Stomach (tissue), 8 donors: ENCODE measurements at regions not wholly inside any gene's neighbourhood (a gene's known extent, or its start where the extent isn't known, plus 50 kb on each side); places are given as distances from the start of the nearest gene placed in this dataset.

ENCODE experiments used
- DNase-seq, 2 donors: peaks; one replicate each; pipeline versions ENCODE4 v3.0.0 to v3.0.0-alpha.2; 2013 to 2019
- H3K27ac ChIP-seq, 5 donors: fragments of 200-600 bp in 4 of 5; sonication (generic) in 4 of 5; one replicate each; pipeline ENCODE4 v1.5.1; 2013 to 2019; ENCODE audit warnings: mild to moderate bottlenecking in 1 of 5, moderate library complexity in 1 of 5
- H3K27me3 ChIP-seq, 3 donors: fragments of 200-600 bp; sonication (generic); one replicate each; pipeline ENCODE4 v1.5.1; 2017 to 2019; ENCODE audit warnings: mixed run types in 1 of 3
- H3K36me3 ChIP-seq, 4 donors: fragments of 200-600 bp; sonication (generic); 1 replicate in 3 of 4; 2 replicates in 1 of 4; pipeline ENCODE4 v1.5.1; 2016 to 2019
- H3K4me1 ChIP-seq, 4 donors: fragments of 200-600 bp; sonication (generic); one replicate each; pipeline ENCODE4 v1.5.1; 2016 to 2019
- H3K4me3 ChIP-seq, 4 donors: fragments of 200-600 bp; sonication (generic) in 3 of 4; one replicate each; pipeline ENCODE4 v1.5.1; 2016 to 2019; ENCODE audit warnings: mild to moderate bottlenecking in 1 of 4
- H3K9me3 ChIP-seq, 4 donors: fragments of 200-600 bp; sonication (generic); one replicate each; pipeline ENCODE4 v1.5.1; 2016 to 2019
- EP300 ChIP-seq: sonication (generic); formaldehyde crosslinking; IDR thresholded peaks from one replicate; pipeline ENCODE4 v1.6.1; 2017; ENCODE audit warnings: antibody characterized with exemption
- POLR2A ChIP-seq, 4 donors: fragments of 450-650 bp; IDR thresholded peaks; one replicate each; pipeline ENCODE4 v1.6.1; 2016; ENCODE audit warnings: antibody characterized with exemption in 4 of 4, control low read depth in 2 of 4, mild to moderate bottlenecking in 1 of 4, moderate library complexity in 1 of 4
- POLR2AphosphoS5 ChIP-seq, 3 donors: sonication (generic); formaldehyde crosslinking; IDR thresholded peaks; one replicate each; pipeline ENCODE4 v1.6.1; 2016; ENCODE audit warnings: antibody characterized with exemption in 3 of 3
- WGBS, 5 donors: extraction: QIAGEN DNeasy Blood & Tissue Kit in 3 of 5; methylation state at CpG; one replicate each; pipeline versions ENCODE4 v1.1.5 to v1.1.7; 2013 to 2018; 5-methylcytosine and 5-hydroxymethylcytosine counted together
- intact Hi-C: fragments of 100-400 bp; cut with DNase I; formaldehyde crosslinking; loops from one replicate; pipeline ENCODE4 v1.15.1; 2023; ENCODE audit warnings: low total_unique reads
- TF ChIP-seq, protein P1 (sequence below), 7 experiments: fragments of 450-650 bp in 4 of 7; fragments of 200-600 bp in 3 of 7; sonication (generic) in 3 of 7; IDR thresholded peaks; one replicate each; pipeline ENCODE4 v1.5.1; 2016 to 2019; ENCODE audit warnings: antibody characterized with exemption in 7 of 7, control low read depth in 2 of 7, mild to moderate bottlenecking in 1 of 7
- donor health status: healthy with polysubstance abuse.
- donor health status: Bipolar disorder and iron deficiency.
- donor health status: healthy.

DNA sequence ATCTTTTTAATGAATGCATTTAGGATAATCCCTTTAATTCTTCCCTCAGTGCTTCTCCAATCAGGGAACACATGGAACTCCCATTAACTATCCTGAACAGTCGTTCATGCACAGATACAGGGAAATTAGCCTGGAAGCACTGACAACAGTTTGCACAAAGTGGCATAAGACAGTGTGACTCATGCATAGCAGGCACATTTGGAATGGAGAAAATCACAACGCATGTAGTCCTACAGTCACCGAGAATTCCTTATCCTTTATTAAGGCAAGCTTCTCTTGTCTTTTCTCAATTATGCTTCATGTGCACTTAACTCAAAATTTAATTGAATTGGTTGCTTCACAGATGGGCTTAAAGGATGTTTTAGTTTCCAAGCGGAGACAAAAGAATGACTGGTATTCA is 155.0 kb upstream of the CRBN start:
- H3K27ac ChIP-seq = no peak overlapping the region
- H3K4me3 ChIP-seq = no peak overlapping the region
- intact Hi-C loops = no loop called here
- DNase-seq = no peak
- H3K4me1 ChIP-seq = no peaks in the 10 kb centered on the region
- TF ChIP-seq POLR2AphosphoS5 (IDR thresholded peaks at IDR 0.05) (no peak), POLR2A (IDR thresholded peaks at IDR 0.05) (no peak), EP300 (no peak)
- TF ChIP-seq, protein P1, sequence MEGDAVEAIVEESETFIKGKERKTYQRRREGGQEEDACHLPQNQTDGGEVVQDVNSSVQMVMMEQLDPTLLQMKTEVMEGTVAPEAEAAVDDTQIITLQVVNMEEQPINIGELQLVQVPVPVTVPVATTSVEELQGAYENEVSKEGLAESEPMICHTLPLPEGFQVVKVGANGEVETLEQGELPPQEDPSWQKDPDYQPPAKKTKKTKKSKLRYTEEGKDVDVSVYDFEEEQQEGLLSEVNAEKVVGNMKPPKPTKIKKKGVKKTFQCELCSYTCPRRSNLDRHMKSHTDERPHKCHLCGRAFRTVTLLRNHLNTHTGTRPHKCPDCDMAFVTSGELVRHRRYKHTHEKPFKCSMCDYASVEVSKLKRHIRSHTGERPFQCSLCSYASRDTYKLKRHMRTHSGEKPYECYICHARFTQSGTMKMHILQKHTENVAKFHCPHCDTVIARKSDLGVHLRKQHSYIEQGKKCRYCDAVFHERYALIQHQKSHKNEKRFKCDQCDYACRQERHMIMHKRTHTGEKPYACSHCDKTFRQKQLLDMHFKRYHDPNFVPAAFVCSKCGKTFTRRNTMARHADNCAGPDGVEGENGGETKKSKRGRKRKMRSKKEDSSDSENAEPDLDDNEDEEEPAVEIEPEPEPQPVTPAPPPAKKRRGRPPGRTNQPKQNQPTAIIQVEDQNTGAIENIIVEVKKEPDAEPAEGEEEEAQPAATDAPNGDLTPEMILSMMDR (IDR thresholded peaks at IDR 0.05) = no peak
- no peaks in the 10 kb centered on the region for H3K36me3 ChIP-seq
- 68 to 83% (median 76%) methylated on average over 4 of the region's 4 CpGs for WGBS, 5 donors
- H3K9me3 ChIP-seq = no peaks in the 10 kb centered on the region
- H3K27me3 ChIP-seq = no peaks in the 10 kb centered on the region

DNA sequence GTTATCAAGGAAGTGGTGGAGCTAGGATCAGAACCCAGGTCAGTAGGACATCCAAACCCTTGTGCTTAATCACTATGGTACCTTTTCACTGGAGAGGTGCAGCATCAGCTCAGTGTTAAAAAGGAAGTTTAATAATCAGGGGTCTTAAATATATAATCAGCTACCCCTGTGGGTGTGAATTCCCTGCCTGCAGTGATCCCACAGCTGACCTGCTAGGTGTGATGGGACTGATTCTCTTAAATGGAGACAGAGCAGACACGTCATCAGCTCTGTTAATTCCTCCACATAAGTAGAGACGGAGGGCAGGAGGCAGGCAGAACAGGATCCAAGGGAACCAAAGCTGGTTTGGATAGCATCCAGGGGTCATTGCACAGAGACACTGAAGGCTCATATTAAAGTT is 154.1 kb upstream of the CRBN start:
- Histone ChIP-seq H3K36me3 (no peaks in the 10 kb centered on the region), H3K27me3 (no peaks in the 10 kb centered on the region), H3K4me3 (no peak overlapping the region), H3K4me1 (no peaks in the 10 kb centered on the region), H3K27ac (no peak overlapping the region), H3K9me3 (no peaks in the 10 kb centered on the region)
- 72 to 80% (median 78%) methylated on average over 2 of the region's 2 CpGs for WGBS, 5 donors
- TF ChIP-seq, protein P1 (IDR thresholded peaks at IDR 0.05) = no peak
- TF ChIP-seq POLR2AphosphoS5 (IDR thresholded peaks at IDR 0.05) (no peak), EP300 (no peak), POLR2A (IDR thresholded peaks at IDR 0.05) (no peak)
- DNase-seq = no peak
- intact Hi-C loops = no loop called here

DNA sequence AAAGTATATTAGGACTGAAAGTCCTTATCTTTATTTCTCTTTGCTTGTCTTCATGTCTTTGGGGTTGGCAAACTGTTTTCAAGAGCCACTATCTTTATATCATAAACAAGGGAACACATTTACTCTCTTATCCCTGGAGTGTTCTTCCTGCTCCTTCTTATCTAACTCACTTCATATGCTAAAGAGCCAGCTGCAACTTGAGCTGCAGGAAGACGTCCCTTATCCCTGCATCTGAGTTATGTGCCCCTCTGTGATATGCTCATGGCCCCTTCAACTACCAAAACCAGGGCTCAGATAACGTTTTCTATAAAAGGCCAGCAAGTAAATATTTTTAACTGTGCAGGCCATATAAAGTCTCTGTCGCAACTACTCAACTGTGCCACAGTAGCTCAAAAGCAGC is 137.0 kb upstream of the CRBN start:
- TF ChIP-seq POLR2AphosphoS5 (IDR thresholded peaks at IDR 0.05) (no peak), EP300 (no peak), POLR2A (IDR thresholded peaks at IDR 0.05) (no peak)
- TF ChIP-seq, protein P1 (IDR thresholded peaks at IDR 0.05) = no peak
- intact Hi-C loops = no loop called here
- WGBS, 5 donors = 32 to 42% (median 35%) methylated on average over 3 of the region's 3 CpGs

DNA sequence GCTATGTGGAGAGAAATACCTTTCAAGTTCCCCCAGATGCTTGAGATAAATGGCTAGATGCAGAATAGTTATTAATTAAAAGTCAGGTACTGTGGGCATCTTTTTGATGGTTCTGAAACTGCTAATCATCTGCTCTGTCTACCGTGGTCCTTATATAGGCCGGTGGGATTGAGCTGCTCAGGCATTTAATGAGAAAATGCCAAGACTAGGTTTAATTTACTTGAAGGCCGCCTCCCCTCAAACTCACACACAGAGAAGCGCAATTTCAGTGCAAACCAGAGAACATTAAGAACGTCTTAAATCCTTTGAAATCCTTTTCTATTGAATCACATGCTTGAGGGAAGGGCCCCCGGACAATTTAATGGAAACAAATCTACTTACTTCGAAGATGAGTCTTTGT is 136.4 kb upstream of the CRBN start:
- TF ChIP-seq POLR2A (IDR thresholded peaks at IDR 0.05) (no peak), EP300 (no peak)
- intact Hi-C loops = no loop called here
- DNase-seq = no peak
- Histone ChIP-seq H3K36me3 (no peaks in the 10 kb centered on the region), H3K27ac (no peak overlapping the region), H3K4me3 (no peak overlapping the region), H3K4me1 (no peaks in the 10 kb centered on the region), H3K9me3 (peaks cover 0 to 15% (median 4%) of the 10 kb centered on the region in 4 donors), H3K27me3 (no peaks in the 10 kb centered on the region)
- 76 to 87% (median 83%) methylated on average over 7 of the region's 7 CpGs for WGBS, 5 donors

More for the DNA sequence above, 137.0 kb upstream of the CRBN start:
- H3K9me3 ChIP-seq = peaks cover 0 to 15% (median 4%) of the 10 kb centered on the region in 4 donors
- H3K4me3 ChIP-seq = no peak overlapping the region
- no peak for DNase-seq
- H3K4me1 ChIP-seq = no peaks in the 10 kb centered on the region
- H3K27me3 ChIP-seq = no peaks in the 10 kb centered on the region
- H3K36me3 ChIP-seq = no peaks in the 10 kb centered on the region
- no peak overlapping the region for H3K27ac ChIP-seq

DNA sequence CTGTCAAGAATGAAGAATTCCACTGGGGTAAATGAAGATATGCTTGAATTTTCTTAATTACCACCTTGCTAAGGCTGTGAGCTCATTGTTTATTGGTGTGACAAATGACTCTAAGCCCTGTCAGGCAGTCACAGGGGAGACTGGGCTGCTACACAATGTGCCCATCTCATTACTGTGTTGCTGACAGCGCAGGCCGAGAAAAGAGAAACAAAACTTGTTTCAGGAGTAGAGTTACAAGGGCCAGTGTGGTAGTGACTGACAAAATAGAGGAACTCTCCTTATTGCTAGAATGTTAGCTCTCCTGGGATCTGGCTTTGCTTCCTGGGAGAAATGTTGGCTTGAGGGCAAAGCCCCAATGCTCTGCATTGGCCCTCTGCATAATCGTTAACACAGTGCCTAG is 130.4 kb upstream of the CRBN start:
- no peak overlapping the region for H3K27ac ChIP-seq
- intact Hi-C loops = no loop called here
- H3K4me3 ChIP-seq = no peak overlapping the region
- TF ChIP-seq, protein P1 (IDR thresholded peaks at IDR 0.05) = no peak
- TF ChIP-seq POLR2AphosphoS5 (IDR thresholded peaks at IDR 0.05) = no peak
- TF ChIP-seq POLR2A (IDR thresholded peaks at IDR 0.05) = no peak
- TF ChIP-seq EP300 = no peak
- no peaks in the 10 kb centered on the region for H3K9me3 ChIP-seq
- WGBS, 5 donors = 30 to 51% (median 43%) methylated on average over 3 of the region's 3 CpGs
- no peaks in the 10 kb centered on the region for H3K4me1 ChIP-seq
- H3K36me3 ChIP-seq = no peaks in the 10 kb centered on the region
- no peak for DNase-seq
- no peaks in the 10 kb centered on the region for H3K27me3 ChIP-seq
